Hematopoietic multipotent progenitor cell (in vitro differentiated cells): ENCODE measurements at regions not wholly inside any gene's neighbourhood (a gene's known extent, or its start where the extent isn't known, plus 50 kb on each side); places are given as distances from the start of the nearest gene placed in this dataset.
"Not testable (repeated sequence)": the region's sequence is repeated elsewhere in the genome, so short reads cannot be mapped to it uniquely, and the experiment has no call there.

ENCODE experiments used
- DNase-seq, 3 donors: peaks; one replicate each; pipeline ENCODE4 v3.0.0-alpha.2; 2011 to 2015; ENCODE audit warnings: low read depth in 2 of 3, low spot score in 2 of 3

GRCh38 chr10:83476211-83476610 lies 663.1 kb upstream of the GHITM start:
- DNase-seq, result no peak

GRCh38 chr10:83489161-83489560 lies 650.1 kb upstream of the GHITM start:
- DNase-seq, result no peak

- DNase-seq, result no peak
These were observed 647.3 kb upstream of the GHITM start for GRCh38 chr10:83492004-83492403.

- no peak for DNase-seq
These were observed 626.6 kb upstream of the GHITM start for GRCh38 chr10:83512681-83513080.

GRCh38 chr10:83515001-83515400 lies 624.3 kb upstream of the GHITM start:
- DNase-seq, result no peak

- DNase-seq, result no peak
These were observed 622.5 kb upstream of the GHITM start for GRCh38 chr10:83516788-83517187.

- DNase-seq, result no peak
These were observed 621.9 kb upstream of the GHITM start for GRCh38 chr10:83517456-83517855.

GRCh38 chr10:83518779-83519178 lies 620.5 kb upstream of the GHITM start:
- no peak for DNase-seq

- not testable (repeated sequence) for DNase-seq
These were observed 618.9 kb upstream of the GHITM start for GRCh38 chr10:83520386-83520785.

GRCh38 chr10:83522456-83522855 lies 616.9 kb upstream of the GHITM start:
- DNase-seq, result no peak

- DNase-seq, result no peak
These were observed 616.4 kb upstream of the GHITM start for GRCh38 chr10:83522881-83523386.

GRCh38 chr10:83527934-83528333 lies 611.4 kb upstream of the GHITM start:
- DNase-seq, result no peak

- DNase-seq, result no peak
These were observed 606.0 kb upstream of the GHITM start for GRCh38 chr10:83533290-83533689.

GRCh38 chr10:83536426-83536825 lies 602.9 kb upstream of the GHITM start:
- no peak for DNase-seq

GRCh38 chr10:83538047-83538446 lies 601.3 kb upstream of the GHITM start:
- no peak for DNase-seq

GRCh38 chr10:83539528-83540308 lies 599.6 kb upstream of the GHITM start:
- no peak for DNase-seq

- no peak for DNase-seq
These were observed 598.3 kb upstream of the GHITM start for GRCh38 chr10:83541046-83541445.

GRCh38 chr10:83542774-83543411 lies 596.4 kb upstream of the GHITM start:
- no peak for DNase-seq

- DNase-seq, result no peak
These were observed 595.4 kb upstream of the GHITM start for GRCh38 chr10:83543691-83544462.

- DNase-seq, result no peak
These were observed 593.4 kb upstream of the GHITM start for GRCh38 chr10:83545901-83546391.

GRCh38 chr10:83551190-83551589 lies 588.1 kb upstream of the GHITM start:
- not testable (repeated sequence) for DNase-seq
